ENCODE measurements at regions not wholly inside any gene's neighbourhood (a gene's known extent, or its start where the extent isn't known, plus 50 kb on each side); places are given as distances from the start of the nearest gene placed in this dataset.

DNA sequence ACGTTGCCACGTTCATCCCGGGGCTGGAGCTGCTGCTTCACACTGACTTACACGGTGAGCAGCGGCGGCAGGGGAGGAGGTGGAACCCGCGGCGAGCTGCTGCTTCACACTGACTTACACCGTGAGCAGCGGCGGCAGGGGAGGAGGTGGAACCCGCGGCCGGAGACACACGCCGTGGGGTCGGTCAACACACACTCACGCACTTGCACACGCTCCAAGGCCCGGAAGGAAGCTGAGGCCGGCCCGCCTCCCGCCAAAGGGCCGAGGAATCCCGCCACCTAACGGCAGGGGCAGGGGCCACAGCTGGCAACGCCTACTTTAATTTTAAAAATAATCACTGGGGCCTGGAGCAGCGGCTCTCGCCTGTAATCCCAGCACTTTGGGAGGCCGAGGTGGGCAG is 94.4 kb upstream of the FOXC1 start:
- no peak for DNase-seq (ENCODE audit: low spot score)

- no peak for DNase-seq (ENCODE audit: low spot score)
Observed at GRCh38 chr6:1515781-1516180, 93.9 kb upstream of the FOXC1 start.

DNA sequence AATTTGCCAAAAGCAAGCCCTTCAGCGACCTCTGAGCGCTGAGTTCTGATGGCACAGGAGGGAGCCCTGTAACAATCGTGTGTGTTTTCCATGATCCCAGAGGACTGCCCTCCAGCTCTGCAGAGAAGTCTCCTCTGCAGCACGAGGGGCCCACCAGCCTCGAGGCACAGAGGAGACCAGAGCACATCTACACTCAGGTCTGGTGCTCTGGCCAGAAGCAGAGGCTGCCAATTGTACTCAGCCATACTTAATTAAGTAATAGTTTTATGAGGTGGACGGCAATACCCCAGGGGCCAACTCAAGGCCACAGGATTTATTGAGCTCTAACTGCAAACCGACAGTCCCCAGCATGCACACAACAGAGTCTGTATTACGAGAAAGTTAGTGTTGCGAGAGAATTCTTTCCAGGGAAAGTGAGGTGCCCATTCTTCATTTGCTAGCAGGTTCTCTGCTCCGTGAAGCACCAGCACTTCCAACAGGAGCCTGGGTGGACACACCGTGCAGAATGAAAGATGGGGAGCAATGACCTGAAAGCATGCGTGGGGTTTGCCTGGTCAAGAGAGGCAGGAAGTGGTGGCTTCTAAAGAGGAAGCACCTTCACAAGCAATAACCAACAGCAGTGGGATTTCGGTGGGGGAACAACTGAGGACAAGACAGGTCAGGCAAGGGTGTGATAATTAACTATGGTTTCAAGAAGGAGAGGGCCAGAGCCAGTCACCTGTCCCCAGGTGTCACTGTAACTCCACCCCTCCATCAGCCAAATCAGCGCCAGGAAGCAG is 92.8 kb upstream of the FOXC1 start:
- no peak for DNase-seq (ENCODE audit: low spot score)

- no peak for DNase-seq (ENCODE audit: low spot score)
Observed at GRCh38 chr6:1518855-1519254, 90.9 kb upstream of the FOXC1 start.

DNA sequence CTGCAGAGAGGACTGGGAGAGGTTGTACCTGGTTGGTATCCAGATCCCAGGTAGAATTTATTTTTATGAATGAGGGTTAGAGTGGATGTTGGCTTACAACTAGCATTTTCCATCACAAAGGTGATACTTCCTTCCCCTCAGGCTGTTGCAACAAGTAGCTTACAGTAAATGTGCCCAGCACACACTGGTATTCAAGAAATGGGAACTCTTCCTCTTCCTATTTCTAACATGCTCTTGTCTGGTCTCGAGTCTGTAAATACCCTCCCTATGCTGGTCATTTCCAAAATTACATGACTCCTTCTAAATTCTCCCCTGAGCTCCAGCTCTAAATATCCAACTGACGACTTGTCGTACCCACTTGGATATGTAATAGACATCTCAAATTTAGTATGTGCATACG is 90.1 kb upstream of the FOXC1 start:
- DNase-seq (ENCODE audit: low spot score), result no peak

DNA sequence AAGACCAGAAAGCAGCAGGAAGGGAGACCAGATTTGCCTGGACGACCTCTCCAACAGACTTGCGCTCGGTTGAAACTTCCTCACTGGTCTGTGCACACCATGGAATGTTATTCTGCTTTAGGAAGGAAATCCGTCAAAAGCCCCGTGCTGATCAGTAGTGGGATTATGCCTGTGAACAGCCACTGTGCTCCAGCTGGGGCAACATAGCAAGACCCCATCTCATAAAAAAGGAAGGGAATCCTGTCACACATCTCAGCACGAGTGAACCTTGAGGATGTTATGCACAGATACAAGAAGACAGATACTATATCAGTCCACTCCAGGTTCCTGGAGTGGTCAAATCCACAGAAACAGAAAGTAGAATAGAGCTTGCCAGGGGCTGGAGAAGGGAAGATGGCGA is 86.9 kb upstream of the FOXC1 start:
- DNase-seq (ENCODE audit: low spot score), result no peak

GRCh38 chr6:1524040-1524480 is 85.7 kb upstream of the FOXC1 start:
- peak; percentile 57 for DNase-seq (ENCODE audit: low spot score)

DNA sequence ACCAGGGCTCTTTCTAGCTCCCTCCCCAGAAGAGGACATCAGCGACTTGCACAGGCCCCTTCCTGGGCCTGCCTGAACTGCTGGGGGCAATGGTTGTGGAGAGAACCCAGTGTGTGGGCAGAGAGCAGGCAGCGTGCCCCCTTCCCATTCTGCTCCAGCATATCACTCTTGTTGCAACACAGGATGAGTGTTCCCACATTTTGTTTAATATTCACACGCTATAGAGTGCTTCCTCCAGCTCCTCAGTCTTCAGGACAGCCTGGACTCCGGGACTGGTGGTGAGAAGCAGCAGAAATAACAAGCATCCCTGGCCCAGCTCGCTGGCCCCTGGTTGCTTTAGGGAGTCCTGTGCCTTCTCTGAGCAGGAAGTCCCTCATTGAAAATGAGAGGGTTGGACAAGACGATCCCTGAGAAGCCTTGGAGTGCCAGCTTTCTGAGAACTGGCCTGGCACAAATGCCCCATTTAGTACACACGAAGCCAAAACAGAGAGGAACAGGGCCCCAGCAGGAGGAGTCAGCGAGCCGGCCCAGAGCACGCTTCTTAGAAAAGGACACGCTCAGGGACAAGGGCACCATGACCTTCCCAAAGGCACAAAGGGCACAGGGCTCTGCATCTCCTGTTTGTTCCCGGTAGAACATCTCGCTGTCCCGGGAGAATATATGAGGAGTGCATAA is 84.2 kb upstream of the FOXC1 start:
- DNase-seq (ENCODE audit: low spot score), result no peak

- DNase-seq (ENCODE audit: low spot score), result peak; percentile 43
Observed at GRCh38 chr6:1526398-1527072, 83.2 kb upstream of the FOXC1 start.

DNA sequence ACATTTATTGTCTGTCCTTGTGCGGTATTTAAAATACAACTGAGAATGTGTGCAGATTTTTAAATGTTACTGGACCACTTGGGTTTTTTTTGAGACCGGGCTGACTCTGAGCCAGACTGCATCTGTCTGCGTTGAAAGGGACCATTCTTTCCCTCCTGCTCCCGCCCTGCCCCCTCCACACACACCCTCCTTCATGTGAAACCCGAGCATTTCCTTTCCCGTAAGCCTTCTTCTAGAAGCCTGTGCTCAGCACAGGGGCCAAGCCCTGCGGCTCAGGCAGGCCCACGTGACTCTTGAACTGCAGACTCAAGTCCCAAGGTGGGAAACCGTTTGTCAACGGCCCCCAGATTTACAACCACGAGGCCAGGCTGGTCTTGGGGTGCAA is 82.7 kb upstream of the FOXC1 start:
- peak; percentile 86 for DNase-seq (ENCODE audit: low spot score)

- no peak for DNase-seq (ENCODE audit: low spot score)
Observed at GRCh38 chr6:1535295-1535694, 74.4 kb upstream of the FOXC1 start.

- no peak for DNase-seq (ENCODE audit: low spot score)
Observed at GRCh38 chr6:1536526-1537429, 72.9 kb upstream of the FOXC1 start.

DNA sequence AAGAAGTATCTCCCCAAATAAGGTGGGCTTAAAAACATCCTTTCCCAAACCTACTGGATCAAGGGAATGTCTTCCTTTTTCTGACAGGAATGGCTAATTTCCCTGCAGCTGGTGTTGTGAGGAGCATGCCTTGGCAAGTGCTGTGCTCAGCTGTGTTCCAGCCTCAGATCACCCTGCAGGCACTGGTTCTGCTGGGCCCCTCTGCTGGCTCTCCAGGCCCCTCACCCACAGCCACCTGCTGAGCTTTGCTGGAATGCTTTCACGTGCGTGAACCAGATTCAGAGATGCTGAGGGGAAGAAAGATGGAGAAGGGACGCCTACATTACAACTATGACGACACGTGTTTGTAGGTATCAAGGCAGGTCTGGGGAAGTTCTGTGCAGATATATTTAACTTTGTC is 71.3 kb upstream of the FOXC1 start:
- DNase-seq (ENCODE audit: low spot score), result no peak

DNA sequence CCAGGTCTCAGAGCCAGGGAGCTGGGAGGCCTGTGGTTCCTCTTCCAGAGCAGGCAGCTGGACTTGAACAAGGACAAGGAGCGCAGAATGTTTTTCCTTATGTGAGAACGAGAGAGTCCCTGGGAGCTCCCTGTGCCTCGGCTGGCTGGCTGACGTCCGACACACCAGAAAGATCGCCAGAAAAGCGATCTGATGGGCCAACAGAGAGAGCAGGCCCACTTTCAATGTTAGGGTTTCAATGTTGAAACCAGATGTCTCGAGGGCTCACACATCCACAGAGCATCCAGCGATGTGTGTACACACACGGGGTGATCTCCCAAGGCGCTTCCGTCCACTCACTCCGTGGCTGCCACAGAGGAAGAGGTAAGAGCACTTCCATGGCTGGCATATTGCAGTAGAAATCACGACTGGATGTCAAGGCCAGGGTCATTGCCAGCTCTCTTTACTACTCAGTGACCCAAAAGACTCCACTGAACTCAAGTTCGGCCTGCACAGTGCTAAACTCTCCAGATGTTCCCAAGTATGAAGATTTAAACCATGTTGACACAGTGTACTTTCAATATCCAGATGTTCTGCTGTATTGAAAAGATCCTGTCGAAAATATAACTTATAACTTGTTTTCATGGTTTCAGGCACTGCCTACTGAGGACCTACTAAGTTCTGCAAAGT is 70.8 kb upstream of the FOXC1 start:
- DNase-seq (ENCODE audit: low spot score), result no peak

DNA sequence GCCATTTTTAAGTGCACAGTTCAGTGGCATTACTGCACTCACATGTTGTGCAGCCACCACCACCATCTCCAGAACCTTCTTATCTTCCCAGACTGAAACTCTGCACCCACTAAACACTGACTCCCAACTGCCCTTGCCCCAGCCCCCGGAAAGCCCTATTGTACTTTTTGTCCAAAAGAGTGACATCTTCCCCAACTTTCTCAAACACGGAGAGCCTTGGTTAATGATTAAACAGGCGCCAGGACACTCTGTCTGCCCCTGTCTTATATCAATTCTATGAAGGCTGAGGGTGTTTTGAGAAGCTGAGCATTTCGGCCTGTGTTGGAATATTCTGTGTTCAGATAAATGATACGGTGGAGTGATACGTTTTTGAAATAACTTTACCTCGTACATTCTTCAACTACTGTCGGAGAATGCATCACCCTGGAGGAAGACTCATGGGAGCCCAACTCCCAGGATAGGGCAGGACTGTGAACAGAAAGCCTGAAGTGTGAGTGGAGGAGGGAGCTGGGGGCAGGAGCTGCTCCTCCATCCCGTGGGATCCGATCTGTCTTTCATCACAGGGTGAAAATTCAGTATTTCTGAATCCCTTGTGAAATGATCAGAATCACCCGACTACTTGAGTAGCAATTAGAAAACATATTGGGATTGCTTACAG is 68.7 kb upstream of the FOXC1 start:
- DNase-seq (ENCODE audit: low spot score), result no peak

GRCh38 chr6:1542335-1542734 is 67.4 kb upstream of the FOXC1 start:
- DNase-seq (ENCODE audit: low spot score), result no peak

DNA sequence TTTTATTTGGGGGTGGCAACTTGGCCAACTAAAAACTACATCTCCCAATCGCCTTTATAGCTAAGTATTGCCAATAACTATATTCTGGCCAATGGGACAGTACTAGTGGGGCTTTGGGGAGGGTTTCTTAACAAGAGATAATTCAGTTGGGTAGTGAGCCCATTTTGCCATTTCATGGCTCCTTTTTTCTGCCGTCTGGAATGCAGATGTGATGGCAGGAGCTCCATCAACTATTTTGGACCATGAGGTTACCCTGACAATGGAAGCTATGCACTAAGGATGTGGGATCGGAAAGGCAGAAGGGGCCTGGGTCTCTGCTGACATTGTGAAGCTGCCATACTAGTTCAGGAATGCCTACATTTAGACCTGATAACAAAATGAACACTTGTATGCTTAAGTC is 67.0 kb upstream of the FOXC1 start:
- no peak for DNase-seq (ENCODE audit: low spot score)

DNA sequence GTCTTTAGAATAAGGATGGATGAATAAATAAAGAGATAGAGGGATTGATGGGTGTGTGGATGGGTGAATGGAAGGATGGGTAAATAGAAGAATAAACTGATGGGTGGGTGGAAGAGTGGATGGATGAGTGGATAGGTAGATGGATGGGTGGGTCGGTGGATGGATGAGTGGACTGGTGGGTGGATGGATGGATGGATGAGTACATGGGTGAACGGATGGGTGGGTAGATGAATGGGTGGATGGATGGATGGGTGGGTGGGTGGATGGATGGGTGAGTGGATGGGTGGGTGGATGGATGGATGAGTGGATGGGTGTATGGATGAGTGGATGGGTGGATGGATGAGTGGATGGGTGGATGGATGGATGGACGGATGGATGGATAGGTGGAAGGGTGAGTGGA is 65.7 kb upstream of the FOXC1 start:
- no peak for DNase-seq (ENCODE audit: low spot score)

DNA sequence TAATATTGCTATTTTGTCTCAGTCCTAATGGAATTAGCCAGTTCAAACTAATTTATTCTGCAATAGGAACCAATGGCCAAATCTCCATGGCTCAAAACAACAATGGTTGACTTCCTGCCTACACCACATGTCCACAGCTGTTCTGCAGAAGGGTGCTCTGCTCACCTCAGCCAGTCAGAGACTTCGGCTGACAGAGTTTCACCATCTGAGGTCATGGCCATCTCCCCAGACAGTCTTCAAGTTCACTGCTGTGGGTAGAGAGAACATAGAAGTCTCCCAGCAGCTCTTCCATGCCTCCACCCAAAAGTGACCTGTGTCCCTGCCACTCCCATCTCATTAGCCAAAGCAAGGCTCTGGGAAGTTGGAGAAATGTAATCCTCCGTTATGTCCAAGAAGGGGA is 65.1 kb upstream of the FOXC1 start:
- DNase-seq (ENCODE audit: low spot score), result no peak

DNA sequence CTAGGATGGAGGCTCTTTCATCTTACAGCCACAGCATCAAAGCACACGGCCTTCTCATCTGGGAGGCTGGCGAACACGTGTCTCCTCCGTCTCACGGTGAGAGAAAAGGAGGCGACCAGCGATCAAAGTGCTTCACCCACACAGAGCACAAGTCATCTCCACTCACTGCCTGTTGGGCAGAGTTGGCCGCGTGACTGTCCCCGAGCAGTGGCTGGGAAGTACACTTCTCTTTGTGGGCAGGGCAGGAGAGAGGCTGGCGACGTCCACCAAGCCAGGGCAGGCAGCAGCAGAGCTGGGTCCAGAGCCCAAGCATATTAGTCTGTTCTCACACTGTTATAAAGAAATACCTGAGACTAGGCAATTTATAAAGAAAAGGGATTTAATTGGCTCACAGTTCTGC is 64.1 kb upstream of the FOXC1 start:
- no peak for DNase-seq (ENCODE audit: low spot score)

GRCh38 chr6:1547785-1548184 is 61.9 kb upstream of the FOXC1 start:
- DNase-seq (ENCODE audit: low spot score), result no peak

Measured in umbilical cord (tissue), 1 donor.